Hematopoietic multipotent progenitor cell treated with erythropoietin and hydrocortisone succinate and interleukin-3 and kit ligand, for 15 days (in vitro differentiated cells): ENCODE measurements at regions not wholly inside any gene's neighbourhood (a gene's known extent, or its start where the extent isn't known, plus 50 kb on each side); places are given as distances from the start of the nearest gene placed in this dataset.
"Not testable (repeated sequence)": the region's sequence is repeated elsewhere in the genome, so short reads cannot be mapped to it uniquely, and the experiment has no call there.

Source experiments
- DNase-seq: peaks from one replicate; pipeline ENCODE4 v3.0.0-alpha.2; 2015; ENCODE audit warnings: low spot score

DNA sequence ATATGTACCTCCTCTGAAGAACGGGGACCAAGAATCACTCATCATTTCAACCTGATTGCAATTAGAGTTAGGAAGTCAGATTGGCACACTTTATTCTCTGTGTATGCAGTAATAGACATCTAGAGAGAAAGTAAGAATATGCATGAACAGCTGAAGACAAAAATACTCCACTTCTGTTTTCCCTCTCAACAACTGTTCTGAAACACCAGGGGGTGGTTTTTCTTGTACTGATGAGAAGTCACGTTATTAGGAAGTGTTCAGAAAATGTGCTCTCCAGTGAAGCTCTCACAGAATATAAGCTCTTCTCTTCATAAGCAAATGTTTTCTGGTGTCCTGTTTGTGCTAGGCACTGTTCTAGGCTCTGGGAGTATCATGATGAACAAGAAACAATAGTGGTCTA is 531.7 kb upstream of the C9orf72 start:
- DNase-seq: no peak

GRCh38 chr9:28120184-28120583 is 546.9 kb upstream of the C9orf72 start:
- no peak for DNase-seq

DNA sequence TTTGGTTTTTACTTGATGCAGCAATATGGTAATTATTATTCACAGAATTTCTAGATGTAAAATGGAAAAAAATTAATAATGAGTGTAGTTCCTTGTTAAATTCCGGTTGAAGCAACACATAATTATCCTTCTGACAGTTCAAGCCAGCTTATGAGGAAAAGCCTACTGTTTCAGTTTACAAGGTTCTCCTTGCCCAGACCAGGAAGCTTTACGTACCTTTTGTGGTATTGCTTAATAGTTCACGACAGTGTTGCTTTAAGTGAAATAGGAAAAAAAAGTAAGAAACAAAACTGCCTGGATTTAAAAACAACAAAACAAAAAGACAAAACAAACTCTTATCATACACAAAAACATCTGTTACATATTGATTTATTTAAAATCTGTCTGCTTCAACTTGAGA is 547.3 kb upstream of the C9orf72 start:
- no peak for DNase-seq

DNA sequence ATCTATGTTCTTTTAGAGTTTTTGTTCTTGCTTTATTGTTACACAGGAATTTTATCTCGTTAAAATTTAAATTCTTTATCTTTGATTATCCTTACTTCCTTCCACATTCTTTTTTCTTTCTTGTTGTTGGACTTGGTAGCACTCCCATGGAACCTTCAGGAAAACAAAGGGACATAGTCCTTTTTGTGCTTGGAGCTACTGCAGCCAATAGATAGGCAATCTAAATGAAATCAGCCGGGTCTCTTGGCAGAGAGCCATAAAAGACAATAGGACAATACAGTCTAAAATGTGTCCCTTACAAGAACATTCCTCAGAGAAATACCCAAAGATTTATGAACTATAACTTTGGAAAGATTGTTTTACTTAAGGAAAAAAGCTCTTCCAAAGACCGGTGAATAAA is 548.1 kb upstream of the C9orf72 start:
- no peak for DNase-seq

DNA sequence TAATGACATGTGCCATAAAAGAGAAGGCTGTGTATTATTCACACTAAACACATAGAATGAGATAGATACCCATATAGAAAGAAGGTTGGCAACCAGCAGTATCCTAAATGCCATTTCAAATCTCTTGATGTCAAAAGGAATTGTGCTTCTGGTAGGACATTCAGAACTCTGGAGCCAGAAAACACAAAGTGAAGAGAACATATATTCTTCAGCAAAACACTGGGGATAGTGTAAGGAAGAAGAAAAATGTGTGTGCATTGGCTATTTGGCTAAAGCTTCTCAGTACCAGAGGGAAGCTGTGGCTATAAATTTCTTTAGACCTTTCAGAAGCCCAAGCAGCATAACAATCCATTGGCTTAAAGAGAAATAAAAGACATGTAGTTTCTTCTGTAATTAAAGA is 551.6 kb upstream of the C9orf72 start:
- no peak for DNase-seq

GRCh38 chr9:28127101-28127500 is 553.8 kb upstream of the C9orf72 start:
- DNase-seq: no peak

GRCh38 chr9:28134446-28134976 is 561.2 kb upstream of the C9orf72 start:
- no peak for DNase-seq

DNA sequence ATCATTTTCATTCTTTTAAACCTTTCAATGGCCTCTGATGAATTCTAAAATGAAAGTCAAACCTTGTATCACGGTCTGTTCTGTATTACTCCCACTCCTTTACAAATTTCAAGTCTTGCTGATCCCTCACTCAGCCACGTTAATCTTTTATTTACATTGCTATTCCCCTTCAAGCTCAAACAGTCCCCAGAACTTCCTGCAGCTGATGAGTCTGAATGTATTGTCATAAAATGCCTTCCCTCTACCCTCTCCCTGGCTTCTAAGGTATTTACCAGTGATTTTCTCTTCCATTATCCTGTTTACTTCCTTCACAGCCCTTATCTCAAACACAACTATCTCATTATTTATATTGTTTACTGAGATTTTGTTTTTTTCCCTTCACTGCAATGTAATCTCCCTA is 562.3 kb upstream of the C9orf72 start:
- DNase-seq: no peak

- DNase-seq: no peak
Measured at GRCh38 chr9:28136113-28136512, 562.8 kb upstream of the C9orf72 start.

GRCh38 chr9:28147430-28147829 is 574.1 kb upstream of the C9orf72 start:
- not testable (repeated sequence) for DNase-seq

DNA sequence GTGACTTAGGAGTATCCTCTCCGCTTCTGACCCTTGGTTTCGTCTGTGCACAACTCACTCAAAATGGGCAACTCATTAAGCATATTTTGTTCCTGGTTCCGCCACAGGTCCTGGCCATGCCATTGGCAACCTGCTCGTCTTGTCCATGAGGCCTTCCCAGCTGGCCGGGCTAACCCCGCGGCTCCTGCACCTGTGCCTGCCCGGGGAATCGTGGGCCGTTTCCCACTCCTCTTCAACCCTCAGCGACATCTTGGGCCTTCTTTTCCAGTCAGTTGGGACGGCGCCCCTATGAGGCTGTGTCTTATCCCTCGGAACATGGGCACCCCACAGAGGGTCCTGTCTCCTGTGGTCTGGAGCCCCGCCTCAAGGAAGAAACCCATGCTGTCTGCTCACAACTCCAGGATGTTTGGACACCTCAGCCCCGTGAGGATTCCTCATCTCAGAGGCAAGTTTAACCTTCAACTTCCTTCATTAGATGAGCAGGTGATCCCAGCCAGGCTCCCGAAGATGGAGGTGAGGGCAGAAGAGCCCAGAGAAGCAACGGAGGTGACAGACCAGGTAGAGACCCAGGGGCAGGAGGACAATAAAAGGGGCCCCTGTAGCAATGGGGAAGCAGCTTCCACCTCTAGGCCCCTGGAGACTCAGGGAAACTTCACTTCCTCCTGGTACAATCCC is 574.8 kb upstream of the C9orf72 start:
- not testable (repeated sequence) for DNase-seq

DNA sequence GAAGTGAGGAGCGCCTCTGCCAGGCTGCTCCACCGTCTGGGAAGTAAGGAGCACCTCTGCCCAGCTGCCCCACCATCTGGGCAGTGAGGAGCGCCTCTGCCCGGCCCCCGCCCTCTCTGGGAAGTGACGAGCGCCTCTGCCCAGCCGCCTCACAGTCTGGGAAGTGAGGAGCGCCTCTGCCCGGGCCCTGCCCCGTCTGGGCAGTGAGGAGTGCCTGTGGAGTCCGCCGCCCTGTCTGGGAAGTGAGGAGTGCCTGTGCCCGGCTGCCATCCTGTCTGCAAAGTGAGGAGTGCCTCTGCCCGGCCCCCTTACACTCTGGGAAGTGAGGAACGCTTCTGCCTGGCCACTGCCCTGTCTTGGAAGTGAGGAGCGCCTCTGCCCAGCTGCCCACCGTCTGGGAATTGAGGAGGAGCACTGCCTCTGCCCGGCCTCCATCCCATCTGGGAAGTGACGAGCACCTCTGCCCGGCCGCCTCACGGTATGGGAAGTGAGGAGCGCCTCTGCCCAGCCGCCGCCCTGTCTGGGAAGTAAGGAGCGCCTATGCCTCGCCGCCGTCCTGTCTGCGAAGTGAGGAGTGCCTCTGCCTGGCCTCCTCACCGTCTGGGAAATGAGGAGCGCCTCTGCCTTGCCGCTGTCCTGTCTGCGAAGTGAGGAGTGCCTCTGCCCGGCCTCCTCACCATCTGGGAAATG is 576.2 kb upstream of the C9orf72 start:
- not testable (repeated sequence) for DNase-seq

GRCh38 chr9:28155067-28155466 is 581.8 kb upstream of the C9orf72 start:
- DNase-seq: no peak

- no peak for DNase-seq
Measured at GRCh38 chr9:28155671-28156070, 582.4 kb upstream of the C9orf72 start.

DNA sequence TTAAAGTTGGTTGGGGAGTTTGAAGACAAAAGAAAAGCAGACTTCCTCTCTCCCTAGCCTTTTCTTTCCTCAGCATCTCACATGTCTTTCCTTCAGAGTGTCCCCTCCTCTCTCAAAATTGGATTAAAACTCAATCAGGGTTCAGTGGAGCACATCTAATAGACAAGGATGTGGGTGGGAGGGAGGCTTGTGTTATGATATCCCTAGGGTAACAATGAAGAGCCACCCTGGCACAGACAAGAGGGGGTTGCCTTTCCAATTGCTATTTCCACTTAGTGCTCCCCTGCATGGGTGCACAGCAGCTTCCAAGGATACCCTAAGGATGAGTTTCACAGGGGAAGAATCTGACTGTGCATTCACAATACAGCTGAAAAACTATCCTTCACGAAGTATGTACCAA is 585.2 kb upstream of the C9orf72 start:
- no peak for DNase-seq

DNA sequence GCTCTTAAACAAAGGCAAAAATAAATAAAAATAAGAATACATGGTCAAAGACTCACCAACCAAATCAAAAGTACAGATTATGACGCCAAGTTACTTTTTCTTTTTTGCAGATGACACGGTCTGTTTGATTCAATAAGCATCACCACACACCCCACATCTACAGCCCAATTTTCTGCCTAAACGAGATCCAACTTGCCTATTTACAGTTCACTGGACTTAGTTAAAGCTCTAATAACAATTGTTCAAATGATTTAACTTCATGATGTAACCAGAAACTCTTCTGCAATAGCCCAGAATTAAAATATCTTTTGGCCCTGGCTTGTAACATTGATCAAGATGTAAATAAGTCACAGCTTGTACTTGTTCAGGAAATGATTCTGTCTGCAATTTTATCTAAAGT is 590.3 kb upstream of the C9orf72 start:
- no peak for DNase-seq

DNA sequence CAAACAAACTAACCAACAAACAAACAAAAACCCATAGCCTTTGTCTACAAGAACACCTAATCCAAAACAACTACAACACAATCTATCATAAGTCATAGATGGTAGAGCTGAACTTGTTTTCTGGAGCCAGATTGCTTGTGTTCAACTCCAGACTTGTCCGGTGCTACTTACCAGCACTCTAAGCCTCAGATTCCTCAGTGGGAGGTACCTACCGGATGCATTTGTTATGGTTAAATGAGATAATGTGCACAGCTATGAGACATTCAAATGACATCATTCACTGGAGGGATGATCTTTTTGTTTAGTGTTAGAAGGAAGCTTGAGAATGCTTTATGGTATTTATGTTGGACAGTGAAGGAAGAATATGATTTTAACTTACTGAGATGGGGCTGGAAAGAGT is 592.9 kb upstream of the C9orf72 start:
- DNase-seq: no peak

DNA sequence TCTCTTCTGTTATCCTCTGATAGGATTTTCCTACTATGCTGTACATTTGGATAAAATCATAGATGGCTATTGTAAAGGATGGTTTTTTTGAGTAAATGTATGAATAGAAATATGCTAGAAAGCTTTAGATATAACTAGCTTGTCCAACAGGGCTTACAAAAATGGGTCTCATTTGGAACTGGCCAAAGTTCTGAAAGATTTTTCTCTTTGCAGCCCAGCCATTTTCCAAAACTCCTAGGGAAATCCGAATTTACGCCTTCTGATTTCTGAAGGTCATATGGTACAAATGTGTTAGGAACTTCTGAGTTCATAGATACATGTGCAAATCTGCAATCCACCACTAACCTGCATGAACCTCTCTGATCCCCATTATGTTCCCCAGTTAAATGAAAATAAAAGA is 603.9 kb upstream of the C9orf72 start:
- no peak for DNase-seq

GRCh38 chr9:28177925-28178324 is 604.6 kb upstream of the C9orf72 start:
- no peak for DNase-seq

DNA sequence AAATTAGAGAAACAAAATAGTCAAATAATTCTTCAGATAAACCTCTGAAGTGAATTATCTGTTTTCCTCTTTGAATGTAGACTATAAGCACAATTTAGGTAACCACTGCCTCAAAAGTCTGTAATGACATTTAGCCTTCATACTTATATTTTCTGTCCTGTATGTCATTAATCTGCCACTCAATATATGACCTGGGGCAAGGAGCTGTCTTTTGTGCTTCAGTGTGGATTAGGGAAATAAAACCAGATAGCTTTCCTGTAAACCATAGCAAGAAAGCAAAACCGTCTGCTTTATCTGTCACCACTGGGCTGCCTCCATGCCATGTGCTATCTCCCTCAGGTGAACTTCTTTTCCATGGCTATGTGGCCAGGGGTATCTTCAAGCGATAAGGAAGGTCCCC is 606.6 kb upstream of the C9orf72 start:
- no peak for DNase-seq

GRCh38 chr9:28190981-28191380 is 617.7 kb upstream of the C9orf72 start:
- DNase-seq: no peak

- no peak for DNase-seq
Measured at GRCh38 chr9:28197653-28198052, 624.4 kb upstream of the C9orf72 start.

GRCh38 chr9:28203036-28203435 is 629.8 kb upstream of the C9orf72 start:
- no peak for DNase-seq

GRCh38 chr9:28206280-28206679 is 633.0 kb upstream of the C9orf72 start:
- DNase-seq: no peak
